DND-41 (cell line): ENCODE measurements at regions not wholly inside any gene's neighbourhood (a gene's known extent, or its start where the extent isn't known, plus 50 kb on each side); places are given as distances from the start of the nearest gene placed in this dataset.

ENCODE experiments used
- CTCF ChIP-seq: IDR thresholded peaks from 2 replicates; pipeline ENCODE4 v1.5.1; 2012; ENCODE audit warnings: borderline replicate concordance, low read length, moderate library complexity, mild to moderate bottlenecking; ENCODE audit not compliant: poor library complexity, severe bottlenecking; ENCODE audit errors: extremely low read depth
- EZH2 ChIP-seq: IDR thresholded peaks from 3 replicates; pipeline ENCODE4 v1.6.1; 2012; ENCODE audit warnings: borderline replicate concordance, low read depth, mild to moderate bottlenecking, moderate library complexity, low read length, inconsistent platforms; ENCODE audit not compliant: severe bottlenecking

DNA sequence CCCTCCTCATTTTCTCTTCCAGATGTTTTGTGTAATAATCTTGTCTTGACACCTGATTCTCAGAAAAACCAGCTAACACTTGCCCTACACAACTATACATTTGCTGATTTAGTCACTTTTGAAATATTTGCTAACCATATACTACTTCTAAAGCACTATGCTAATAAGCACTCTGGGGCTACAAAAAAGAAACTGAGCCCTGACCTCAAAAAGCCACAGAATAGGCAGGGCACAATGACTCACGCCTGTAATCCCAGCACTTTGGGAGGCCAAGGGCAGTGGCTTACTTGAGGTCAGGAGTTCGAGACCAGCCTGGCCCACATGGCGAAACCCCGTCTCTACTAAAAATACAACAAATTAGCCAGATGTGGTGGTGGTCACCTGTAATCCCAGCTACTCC lies 266.0 kb downstream of the RAD51AP2 start:
- TF ChIP-seq CTCF (no peak), EZH2 (no peak)
